Upper lobe of right lung (tissue), 1 donor: ENCODE measurements at regions not wholly inside any gene's neighbourhood (a gene's known extent, or its start where the extent isn't known, plus 50 kb on each side); places are given as distances from the start of the nearest gene placed in this dataset.

Experiments
- ATAC-seq: fragments of 200-7000 bp; cut with Tn5 transposase; one replicate; pipeline ENCODE4 v1.9.1; 2020; ENCODE audit warnings: mild to moderate bottlenecking, moderate library complexity
- DNase-seq: peaks from one replicate; pipeline ENCODE4 v3.0.0-alpha.2; 2020
- H3K27ac ChIP-seq: fragments of 200-600 bp; one replicate; pipeline ENCODE4 v1.8.0; 2022
- H3K27me3 ChIP-seq: fragments of 200-600 bp; one replicate; pipeline ENCODE4 v1.8.0; 2022; ENCODE audit warnings: mild to moderate bottlenecking
- H3K36me3 ChIP-seq: fragments of 200-600 bp; one replicate; pipeline ENCODE4 v1.8.0; 2022
- H3K4me1 ChIP-seq: fragments of 200-600 bp; one replicate; pipeline ENCODE4 v1.8.0; 2022
- H3K4me3 ChIP-seq: fragments of 200-600 bp; one replicate; pipeline ENCODE4 v1.8.0; 2022; ENCODE audit warnings: mild to moderate bottlenecking
- H3K9me3 ChIP-seq: fragments of 200-600 bp; one replicate; pipeline ENCODE4 v1.8.0; 2022
- CTCF ChIP-seq: fragments of 200-600 bp; IDR thresholded peaks from one replicate; pipeline ENCODE4 v1.8.0; 2022; ENCODE audit warnings: antibody characterized with exemption
- intact Hi-C: fragments of 100-400 bp; cut with DNase I; formaldehyde crosslinking; loops from one replicate; pipeline ENCODE4 v1.11.0; 2022
- donor health status: DM: no; HTN: yes; CAD: no; lungs with severe emphysema.

- ATAC-seq (peak; percentile 20), DNase-seq (no peak)
- no peak for TF ChIP-seq CTCF
- Histone ChIP-seq H3K27ac (no peak overlapping the region), H3K36me3 (no peaks in the 10 kb centered on the region), H3K27me3 (no peaks in the 10 kb centered on the region), H3K9me3 (no peaks in the 10 kb centered on the region), H3K4me3 (no peak overlapping the region), H3K4me1 (no peaks in the 10 kb centered on the region)
- intact Hi-C loops: no loop called here
Observed at GRCh38 chr5:60230456-60230855, 336.9 kb upstream of the PDE4D start.

- Histone ChIP-seq H3K36me3 (no peaks in the 10 kb centered on the region), H3K4me1 (no peaks in the 10 kb centered on the region), H3K9me3 (no peaks in the 10 kb centered on the region), H3K27ac (no peak overlapping the region), H3K27me3 (no peaks in the 10 kb centered on the region), H3K4me3 (no peak overlapping the region)
- ATAC-seq (no peak), DNase-seq (no peak)
- TF ChIP-seq CTCF: no peak
- intact Hi-C loops: no loop called here
Observed at GRCh38 chr5:60229691-60230185, 336.2 kb upstream of the PDE4D start.

- Histone ChIP-seq H3K4me3 (no peak overlapping the region), H3K27ac (no peak overlapping the region), H3K9me3 (no peaks in the 10 kb centered on the region), H3K4me1 (no peaks in the 10 kb centered on the region), H3K27me3 (no peaks in the 10 kb centered on the region), H3K36me3 (no peaks in the 10 kb centered on the region)
- DNase-seq: no peak
- no peak for ATAC-seq
- TF ChIP-seq CTCF: no peak
- intact Hi-C loops: no loop called here
Observed at GRCh38 chr5:60228676-60229075, 335.1 kb upstream of the PDE4D start.

- intact Hi-C loops: no loop called here
- no peak overlapping the region for H3K27ac ChIP-seq
- ATAC-seq (no peak), DNase-seq (no peak)
- H3K27me3 ChIP-seq: no peaks in the 10 kb centered on the region
- H3K9me3 ChIP-seq: no peaks in the 10 kb centered on the region
- H3K4me1 ChIP-seq: no peaks in the 10 kb centered on the region
- no peaks in the 10 kb centered on the region for H3K36me3 ChIP-seq
- TF ChIP-seq CTCF: no peak
- H3K4me3 ChIP-seq: no peak overlapping the region
Observed at GRCh38 chr5:60226128-60226527, 332.6 kb upstream of the PDE4D start.

GRCh38 chr5:60223342-60223741 is 329.8 kb upstream of the PDE4D start:
- no peak for DNase-seq
- H3K4me1 ChIP-seq: no peaks in the 10 kb centered on the region
- H3K4me3 ChIP-seq: no peak overlapping the region
- ATAC-seq: no peak
- TF ChIP-seq CTCF: no peak
- no peaks in the 10 kb centered on the region for H3K27me3 ChIP-seq
- intact Hi-C loops: no loop called here
- H3K36me3 ChIP-seq: no peaks in the 10 kb centered on the region
- H3K27ac ChIP-seq: no peak overlapping the region
- H3K9me3 ChIP-seq: no peaks in the 10 kb centered on the region

- no peaks in the 10 kb centered on the region for H3K27me3 ChIP-seq
- no peaks in the 10 kb centered on the region for H3K4me1 ChIP-seq
- H3K36me3 ChIP-seq: no peaks in the 10 kb centered on the region
- DNase-seq (no peak), ATAC-seq (peak; percentile 20)
- H3K9me3 ChIP-seq: no peaks in the 10 kb centered on the region
- intact Hi-C loops: no loop called here
- TF ChIP-seq CTCF: no peak
- H3K27ac ChIP-seq: no peak overlapping the region
- H3K4me3 ChIP-seq: no peak overlapping the region
Observed at GRCh38 chr5:60219921-60220320, 326.4 kb upstream of the PDE4D start.
